Stimulated activated CD8-positive, alpha-beta memory T cell treated with anti-CD3 and anti-CD28 coated beads, Interleukin-2, amount 100 ng/mL, for 1 hour (primary cell): ENCODE measurements at regions not wholly inside any gene's neighbourhood (a gene's known extent, or its start where the extent isn't known, plus 50 kb on each side); places are given as distances from the start of the nearest gene placed in this dataset.
"Not testable (repeated sequence)": the region's sequence is repeated elsewhere in the genome, so short reads cannot be mapped to it uniquely, and the experiment has no call there.

Source experiments
- DNase-seq, 2 donors: peaks; one replicate each; pipeline ENCODE4 v3.0.0-alpha.2; 2020; ENCODE audit warnings: low read depth in 2 of 2

GRCh38 chr5:72692651-72693442, 123.6 kb upstream of the TNPO1 start:
- no peak for DNase-seq

- no peak for DNase-seq
Measured at GRCh38 chr5:72692231-72692637, 124.2 kb upstream of the TNPO1 start.

GRCh38 chr5:72691751-72692150, 124.7 kb upstream of the TNPO1 start:
- DNase-seq = no peak

GRCh38 chr5:72688916-72689315, 127.5 kb upstream of the TNPO1 start:
- no peak for DNase-seq

- DNase-seq = no peak
Measured at GRCh38 chr5:72687288-72687687, 129.2 kb upstream of the TNPO1 start.

GRCh38 chr5:72682561-72682960, 133.9 kb upstream of the TNPO1 start:
- no peak for DNase-seq

- no peak for DNase-seq
Measured at GRCh38 chr5:72681781-72682180, 134.7 kb upstream of the TNPO1 start.

- DNase-seq = no peak
Measured at GRCh38 chr5:72677447-72677846, 139.0 kb upstream of the TNPO1 start.

GRCh38 chr5:72676831-72677230, 139.6 kb upstream of the TNPO1 start:
- not testable (repeated sequence) for DNase-seq

GRCh38 chr5:72673623-72674022, 142.8 kb upstream of the TNPO1 start:
- DNase-seq = no peak

- no peak for DNase-seq
Measured at GRCh38 chr5:72673180-72673579, 143.3 kb upstream of the TNPO1 start.

- no peak for DNase-seq
Measured at GRCh38 chr5:72667708-72668107, 148.8 kb upstream of the TNPO1 start.

GRCh38 chr5:72662936-72663335, 153.5 kb upstream of the TNPO1 start:
- DNase-seq = no peak

GRCh38 chr5:72662305-72662704, 154.2 kb upstream of the TNPO1 start:
- no peak for DNase-seq

- no peak for DNase-seq
Measured at GRCh38 chr5:72661405-72661804, 154.2 kb upstream of the ZNF366 start.

- DNase-seq = no peak
Measured at GRCh38 chr5:72659726-72660125, 152.5 kb upstream of the ZNF366 start.

- no peak for DNase-seq
Measured at GRCh38 chr5:72658761-72659540, 151.7 kb upstream of the ZNF366 start.

- no peak for DNase-seq
Measured at GRCh38 chr5:72658161-72658560, 151.0 kb upstream of the ZNF366 start.

GRCh38 chr5:72656756-72657513, 149.7 kb upstream of the ZNF366 start:
- DNase-seq = no peak

- DNase-seq = no peak
Measured at GRCh38 chr5:72656331-72656730, 149.1 kb upstream of the ZNF366 start.

- no peak for DNase-seq
Measured at GRCh38 chr5:72654231-72654630, 147.0 kb upstream of the ZNF366 start.

GRCh38 chr5:72653586-72653985, 146.4 kb upstream of the ZNF366 start:
- no peak for DNase-seq
